Neural progenitor cell (in vitro differentiated cells): ENCODE measurements at regions not wholly inside any gene's neighbourhood (a gene's known extent, or its start where the extent isn't known, plus 50 kb on each side); places are given as distances from the start of the nearest gene placed in this dataset.

Source experiments
- DNase-seq: peaks from one replicate; pipeline ENCODE4 v3.0.0-alpha.2; 2016; ENCODE audit warnings: low spot score
- H2AFZ ChIP-seq: fragments of 200-600 bp; sonication (generic); replicated peaks from 2 replicates; pipeline ENCODE4 v1.6.1; 2016; ENCODE audit warnings: antibody characterized with exemption
- H3F3A ChIP-seq: fragments of 200-600 bp; sonication (generic); 2 replicates; pipeline ENCODE4 v1.6.1; 2016; ENCODE audit warnings: antibody characterized with exemption, low read depth
- H3K27ac ChIP-seq: fragments of 200-600 bp; sonication (generic); 2 replicates; pipeline ENCODE4 v1.5.1; 2016; ENCODE audit warnings: mild to moderate bottlenecking
- H3K27me3 ChIP-seq: fragments of 200-600 bp; sonication (generic); 2 replicates; pipeline ENCODE4 v1.6.1; 2016; ENCODE audit warnings: mild to moderate bottlenecking, moderate library complexity
- H3K36me3 ChIP-seq: fragments of 200-600 bp; sonication (generic); 2 replicates; pipeline ENCODE4 v1.5.1; 2016
- H3K4me1 ChIP-seq: fragments of 200-600 bp; sonication (generic); 2 replicates; pipeline ENCODE4 v1.6.1; 2016; ENCODE audit warnings: mixed run types
- H3K4me2 ChIP-seq: fragments of 200-600 bp; sonication (generic); 2 replicates; pipeline ENCODE4 v1.6.1; 2016
- H3K4me3 ChIP-seq: fragments of 200-600 bp; sonication (generic); 2 replicates; pipeline ENCODE4 v1.5.1; 2016
- H3K79me2 ChIP-seq: fragments of 200-600 bp; sonication (generic); 2 replicates; pipeline ENCODE4 v1.6.1; 2016; ENCODE audit warnings: low read depth
- H3K9ac ChIP-seq: fragments of 200-600 bp; sonication (generic); 2 replicates; pipeline ENCODE4 v1.6.1; 2016
- H3K9me3 ChIP-seq: fragments of 200-600 bp; sonication (generic); 2 replicates; pipeline ENCODE4 v1.5.1; 2016; ENCODE audit warnings: low read depth
- H4K20me1 ChIP-seq: fragments of 200-600 bp; sonication (generic); 2 replicates; pipeline ENCODE4 v1.6.1; 2016; ENCODE audit warnings: low read depth
- H3K27ac Mint-ChIP-seq: 3 replicates; pipeline ENCODE4 v1.8.0; 2021; ENCODE audit warnings: mixed read lengths
- H3K27me3 Mint-ChIP-seq: 2 replicates; pipeline ENCODE4 v1.8.0; 2022; ENCODE audit warnings: low read depth, mild to moderate bottlenecking, inconsistent platforms, moderate library complexity, mixed read lengths; ENCODE audit not compliant: insufficient read depth
- H3K36me3 Mint-ChIP-seq: 3 replicates; pipeline ENCODE4 v1.8.0; 2021; ENCODE audit warnings: mixed read lengths
- H3K4me1 Mint-ChIP-seq: 3 replicates; pipeline ENCODE4 v1.8.0; 2021; ENCODE audit warnings: mixed read lengths
- H3K4me3 Mint-ChIP-seq: 3 replicates; pipeline ENCODE4 v1.8.0; 2021; ENCODE audit warnings: mild to moderate bottlenecking, moderate library complexity, mixed read lengths
- H3K9me3 Mint-ChIP-seq: 3 replicates; pipeline ENCODE4 v1.8.0; 2020; ENCODE audit warnings: mixed read lengths
- EZH2 ChIP-seq: fragments of 200-600 bp; sonication (generic); IDR thresholded peaks from 2 replicates; pipeline ENCODE4 v1.6.1; 2017; ENCODE audit warnings: antibody characterized with exemption, mild to moderate bottlenecking, moderate library complexity
- EZH2phosphoT487 ChIP-seq: fragments of 200-600 bp; sonication (generic); IDR thresholded peaks from 2 replicates; pipeline ENCODE4 v1.6.1; 2017; ENCODE audit warnings: antibody characterized with exemption
- TF ChIP-seq, protein P1 (sequence below): fragments of 200-600 bp; sonication (generic); IDR thresholded peaks from 2 replicates; pipeline ENCODE4 v1.5.1; 2017; ENCODE audit warnings: antibody characterized with exemption, mild to moderate bottlenecking

DNA sequence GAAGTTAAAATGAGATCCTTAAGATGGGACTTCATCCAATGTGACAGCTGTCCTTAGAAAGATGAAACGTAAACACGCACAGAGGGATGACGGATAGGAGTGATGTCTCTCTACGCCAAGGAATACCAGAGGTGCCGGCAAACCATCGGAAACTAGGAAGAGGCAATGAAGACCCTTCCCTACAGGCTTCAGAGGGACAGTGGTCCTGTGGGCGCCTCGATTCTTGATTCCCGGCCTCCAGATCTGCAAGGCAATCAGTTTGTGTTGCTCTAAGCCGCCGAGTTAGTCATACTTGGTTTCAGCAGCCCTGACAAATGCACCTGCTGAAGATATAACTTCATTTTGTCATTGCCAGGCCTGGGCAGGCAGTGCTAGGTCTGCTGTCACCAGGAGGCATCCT is 1455.1 kb downstream of the TBC1D22A start:
- peaks cover 10% of the 10 kb centered on the region for H3K9me3 Mint-ChIP-seq
- no peak overlapping the region for H3K4me3 Mint-ChIP-seq
- peaks cover 13% of the 10 kb centered on the region for H3K4me1 Mint-ChIP-seq
- DNase-seq: no peak
- no peak overlapping the region for H3K27ac ChIP-seq
- H3K79me2 ChIP-seq: no peaks in the 10 kb centered on the region
- peaks cover 9% of the 10 kb centered on the region for H3K4me1 ChIP-seq
- H3K27me3 ChIP-seq: no peaks in the 10 kb centered on the region
- H3K27me3 Mint-ChIP-seq: peaks cover 13% of the 10 kb centered on the region
- H3F3A ChIP-seq: no peaks in the 10 kb centered on the region
- no peaks in the 10 kb centered on the region for H3K36me3 Mint-ChIP-seq
- no peak overlapping the region for H3K9ac ChIP-seq
- H3K36me3 ChIP-seq: no peaks in the 10 kb centered on the region
- H3K4me2 ChIP-seq: no peak overlapping the region
- H3K27ac Mint-ChIP-seq: no peak overlapping the region
- H4K20me1 ChIP-seq: no peaks in the 10 kb centered on the region
- H2AFZ ChIP-seq: no peak overlapping the region
- H3K9me3 ChIP-seq: no peaks in the 10 kb centered on the region
- H3K4me3 ChIP-seq: no peak overlapping the region
- TF ChIP-seq EZH2: no peak
- TF ChIP-seq EZH2phosphoT487: no peak
- TF ChIP-seq, protein P1, sequence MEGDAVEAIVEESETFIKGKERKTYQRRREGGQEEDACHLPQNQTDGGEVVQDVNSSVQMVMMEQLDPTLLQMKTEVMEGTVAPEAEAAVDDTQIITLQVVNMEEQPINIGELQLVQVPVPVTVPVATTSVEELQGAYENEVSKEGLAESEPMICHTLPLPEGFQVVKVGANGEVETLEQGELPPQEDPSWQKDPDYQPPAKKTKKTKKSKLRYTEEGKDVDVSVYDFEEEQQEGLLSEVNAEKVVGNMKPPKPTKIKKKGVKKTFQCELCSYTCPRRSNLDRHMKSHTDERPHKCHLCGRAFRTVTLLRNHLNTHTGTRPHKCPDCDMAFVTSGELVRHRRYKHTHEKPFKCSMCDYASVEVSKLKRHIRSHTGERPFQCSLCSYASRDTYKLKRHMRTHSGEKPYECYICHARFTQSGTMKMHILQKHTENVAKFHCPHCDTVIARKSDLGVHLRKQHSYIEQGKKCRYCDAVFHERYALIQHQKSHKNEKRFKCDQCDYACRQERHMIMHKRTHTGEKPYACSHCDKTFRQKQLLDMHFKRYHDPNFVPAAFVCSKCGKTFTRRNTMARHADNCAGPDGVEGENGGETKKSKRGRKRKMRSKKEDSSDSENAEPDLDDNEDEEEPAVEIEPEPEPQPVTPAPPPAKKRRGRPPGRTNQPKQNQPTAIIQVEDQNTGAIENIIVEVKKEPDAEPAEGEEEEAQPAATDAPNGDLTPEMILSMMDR: no peak

DNA sequence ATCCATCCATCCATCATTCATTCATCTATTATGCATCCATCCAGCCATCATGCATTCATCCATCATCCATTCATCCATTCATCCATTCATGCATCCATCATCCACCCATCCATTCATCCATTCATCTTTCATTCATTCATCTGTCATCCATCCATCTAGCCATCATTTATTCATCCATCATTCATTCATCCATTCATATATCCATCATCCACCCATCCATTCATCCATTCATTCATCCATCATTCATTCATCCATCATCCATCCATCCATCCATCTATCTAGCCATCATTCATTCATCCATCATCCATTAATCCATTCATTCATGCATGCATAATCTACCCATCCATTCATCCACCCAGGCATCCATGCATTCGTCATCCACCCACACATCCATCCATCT is 1450.3 kb downstream of the TBC1D22A start:
- Histone ChIP-seq H3K27ac (no peak overlapping the region), H3K36me3 (no peaks in the 10 kb centered on the region), H3F3A (no peaks in the 10 kb centered on the region), H3K4me2 (no peak overlapping the region), H3K9ac (no peak overlapping the region), H3K4me3 (no peak overlapping the region), H2AFZ (no peak overlapping the region), H3K79me2 (no peaks in the 10 kb centered on the region), H3K4me1 (peaks cover 14% of the 10 kb centered on the region), H3K9me3 (no peaks in the 10 kb centered on the region), H4K20me1 (no peaks in the 10 kb centered on the region), H3K27me3 (no peaks in the 10 kb centered on the region)
- DNase-seq: no peak
- peaks cover 16% of the 10 kb centered on the region for H3K4me1 Mint-ChIP-seq
- H3K9me3 Mint-ChIP-seq: peaks cover 3% of the 10 kb centered on the region
- H3K27ac Mint-ChIP-seq: no peak overlapping the region
- TF ChIP-seq EZH2phosphoT487: no peak
- no peak for TF ChIP-seq EZH2
- TF ChIP-seq, protein P1: no peak
- H3K36me3 Mint-ChIP-seq: no peaks in the 10 kb centered on the region
- no peak overlapping the region for H3K4me3 Mint-ChIP-seq
- peaks cover 14% of the 10 kb centered on the region for H3K27me3 Mint-ChIP-seq

DNA sequence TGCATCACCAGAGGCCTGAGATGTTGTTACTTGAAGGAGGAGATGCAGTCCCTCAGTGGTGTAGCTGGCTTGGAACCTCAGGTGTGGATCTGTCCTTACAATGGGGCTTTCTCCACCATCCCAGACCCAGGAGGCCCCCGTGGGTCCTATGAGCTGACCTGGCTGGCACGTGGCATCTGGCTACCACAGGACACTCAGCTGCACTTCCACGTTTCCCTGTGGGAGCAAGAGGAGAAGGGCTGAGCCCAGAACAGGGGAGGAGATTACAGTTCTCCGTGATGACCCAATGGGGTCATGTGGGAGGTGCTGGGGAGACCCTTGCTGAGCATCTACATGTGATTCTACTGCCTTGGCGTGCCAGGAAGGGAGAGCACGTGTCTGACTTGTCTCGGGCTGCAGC is 1448.4 kb downstream of the TBC1D22A start:
- Mint-ChIP-seq H3K27ac (peak overlapping the region; percentile 61), H3K4me3 (no peak overlapping the region), H3K9me3 (peaks cover 3% of the 10 kb centered on the region), H3K36me3 (no peaks in the 10 kb centered on the region), H3K4me1 (peaks cover 16% of the 10 kb centered on the region), H3K27me3 (peaks cover 14% of the 10 kb centered on the region)
- Histone ChIP-seq H3K4me2 (peak overlapping the region; percentile 18), H3K4me1 (peaks cover 14% of the 10 kb centered on the region), H3K27ac (no peak overlapping the region), H3F3A (no peaks in the 10 kb centered on the region), H3K4me3 (no peak overlapping the region), H2AFZ (no peak overlapping the region), H3K79me2 (no peaks in the 10 kb centered on the region), H3K9me3 (no peaks in the 10 kb centered on the region), H3K9ac (no peak overlapping the region), H3K27me3 (no peaks in the 10 kb centered on the region), H4K20me1 (no peaks in the 10 kb centered on the region), H3K36me3 (no peaks in the 10 kb centered on the region)
- TF ChIP-seq EZH2phosphoT487 (no peak), EZH2 (no peak)
- TF ChIP-seq, protein P1: no peak
- DNase-seq: no peak
